GM12873 (cell line): ENCODE measurements at regions not wholly inside any gene's neighbourhood (a gene's known extent, or its start where the extent isn't known, plus 50 kb on each side); places are given as distances from the start of the nearest gene placed in this dataset.

Experiments used
- TF ChIP-seq, protein P1 (sequence below): IDR thresholded peaks from 2 replicates; pipeline ENCODE4 v1.5.1; 2012; ENCODE audit warnings: low read depth, mild to moderate bottlenecking, moderate library complexity, low read length, control low read depth; ENCODE audit not compliant: insufficient read depth; ENCODE audit errors: missing control alignments

DNA sequence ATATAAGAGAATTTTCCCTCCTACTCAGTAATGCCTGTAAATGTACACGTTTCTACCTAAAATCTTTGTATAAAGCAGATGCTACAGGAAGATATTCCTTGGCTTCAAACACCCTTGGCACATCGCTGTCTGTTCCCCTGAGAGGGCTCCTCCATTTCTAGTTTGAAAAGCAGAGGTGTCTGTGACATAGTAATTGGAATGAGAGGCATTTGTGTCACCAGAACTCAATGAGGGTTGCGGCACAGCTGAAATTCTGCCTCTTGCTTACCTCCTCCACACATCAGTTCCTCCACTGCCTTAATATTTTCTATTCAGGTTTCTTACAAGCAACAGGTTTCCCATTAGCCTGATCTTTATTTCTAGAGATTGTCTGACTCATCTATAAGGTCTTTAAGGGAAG lies 359.9 kb upstream of the DCC start:
- TF ChIP-seq, protein P1, sequence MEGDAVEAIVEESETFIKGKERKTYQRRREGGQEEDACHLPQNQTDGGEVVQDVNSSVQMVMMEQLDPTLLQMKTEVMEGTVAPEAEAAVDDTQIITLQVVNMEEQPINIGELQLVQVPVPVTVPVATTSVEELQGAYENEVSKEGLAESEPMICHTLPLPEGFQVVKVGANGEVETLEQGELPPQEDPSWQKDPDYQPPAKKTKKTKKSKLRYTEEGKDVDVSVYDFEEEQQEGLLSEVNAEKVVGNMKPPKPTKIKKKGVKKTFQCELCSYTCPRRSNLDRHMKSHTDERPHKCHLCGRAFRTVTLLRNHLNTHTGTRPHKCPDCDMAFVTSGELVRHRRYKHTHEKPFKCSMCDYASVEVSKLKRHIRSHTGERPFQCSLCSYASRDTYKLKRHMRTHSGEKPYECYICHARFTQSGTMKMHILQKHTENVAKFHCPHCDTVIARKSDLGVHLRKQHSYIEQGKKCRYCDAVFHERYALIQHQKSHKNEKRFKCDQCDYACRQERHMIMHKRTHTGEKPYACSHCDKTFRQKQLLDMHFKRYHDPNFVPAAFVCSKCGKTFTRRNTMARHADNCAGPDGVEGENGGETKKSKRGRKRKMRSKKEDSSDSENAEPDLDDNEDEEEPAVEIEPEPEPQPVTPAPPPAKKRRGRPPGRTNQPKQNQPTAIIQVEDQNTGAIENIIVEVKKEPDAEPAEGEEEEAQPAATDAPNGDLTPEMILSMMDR, result no peak

DNA sequence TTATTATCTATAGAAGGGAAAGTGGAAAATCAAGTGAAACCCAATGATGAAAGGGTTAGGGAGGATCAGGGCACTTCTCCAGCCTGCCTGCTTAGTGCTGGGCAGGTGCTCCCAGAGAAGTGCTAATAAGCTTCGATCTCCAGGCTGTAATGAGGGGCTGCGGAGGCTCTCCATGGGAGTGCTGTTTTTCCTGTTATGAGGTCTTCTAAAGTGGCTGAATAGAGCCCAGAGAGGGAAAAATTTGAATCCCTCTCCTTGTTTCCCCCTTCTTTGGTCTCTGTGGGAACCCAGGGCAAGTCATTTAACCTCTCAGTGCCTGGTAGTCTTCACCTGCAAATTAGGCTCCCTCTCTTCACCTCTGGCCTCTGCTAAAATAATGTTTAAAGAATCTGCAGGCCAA lies 351.7 kb upstream of the DCC start:
- TF ChIP-seq, protein P1, result no peak

GRCh38 chr18:51997129-51997528 lies 342.9 kb upstream of the DCC start:
- TF ChIP-seq, protein P1, result no peak

GRCh38 chr18:51998066-51998465 lies 341.9 kb upstream of the DCC start:
- TF ChIP-seq, protein P1, result no peak

- TF ChIP-seq, protein P1, result no peak
Observed at GRCh38 chr18:51998711-51999110, 341.3 kb upstream of the DCC start.

DNA sequence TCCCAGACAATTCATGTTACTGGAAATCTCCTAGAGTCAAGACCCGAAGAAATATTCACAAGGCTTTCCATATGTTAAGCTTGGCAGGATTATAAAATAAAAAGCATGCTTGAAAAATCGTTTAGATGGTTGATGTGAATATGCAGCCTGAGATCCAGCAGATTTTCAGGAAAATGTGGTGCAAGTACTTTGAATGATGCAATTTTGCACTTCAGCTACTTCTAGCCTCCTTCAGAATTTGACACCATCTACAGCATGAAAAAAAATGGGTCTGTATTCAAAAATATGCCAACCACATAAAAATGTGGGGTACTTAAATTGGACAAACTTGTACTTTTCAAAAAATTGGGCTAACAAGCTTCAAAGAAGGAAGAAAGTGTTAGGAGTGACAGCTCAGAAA lies 340.6 kb upstream of the DCC start:
- TF ChIP-seq, protein P1, result no peak

DNA sequence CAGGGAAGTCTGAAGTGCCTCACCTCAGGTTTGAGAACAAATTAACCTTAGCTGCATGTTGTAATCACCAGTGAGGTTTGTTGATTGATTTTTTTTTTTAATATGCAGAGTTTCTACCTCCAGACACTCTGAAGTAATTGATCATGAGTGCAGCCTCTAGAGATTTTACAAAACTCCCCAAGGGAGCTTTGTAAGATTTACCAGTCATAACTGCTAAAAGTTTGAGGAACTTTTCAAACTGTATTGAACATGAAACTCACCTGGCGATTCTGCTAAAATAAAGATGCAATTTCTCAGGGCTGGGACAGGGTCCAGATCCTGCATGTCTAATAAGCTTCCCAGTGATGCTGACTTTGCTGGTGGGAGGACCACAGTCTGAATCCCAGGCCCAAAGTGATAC lies 339.6 kb upstream of the DCC start:
- TF ChIP-seq, protein P1, result no peak
